Stomach smooth muscle (tissue), 2 donors: ENCODE measurements at regions not wholly inside any gene's neighbourhood (a gene's known extent, or its start where the extent isn't known, plus 50 kb on each side); places are given as distances from the start of the nearest gene placed in this dataset.
A peak's percentile ranks its signal among the peaks of the same experiment; 100 is the strongest.

Experiments used
- H3K27ac ChIP-seq: one replicate; pipeline ENCODE4 v1.7.0; 2013; ENCODE audit warnings: mild to moderate bottlenecking, low read length, inconsistent platforms
- H3K27me3 ChIP-seq, 2 donors: one replicate each; pipeline ENCODE4 v1.7.0; 2013; ENCODE audit warnings: low read length in 2 of 2; ENCODE audit not compliant: insufficient read depth in 2 of 2, control insufficient read depth in 1 of 2
- H3K36me3 ChIP-seq, 2 donors: one replicate each; pipeline ENCODE4 v1.7.0; 2013; ENCODE audit warnings: low read length in 2 of 2; ENCODE audit not compliant: control insufficient read depth in 2 of 2, insufficient read depth in 2 of 2
- H3K4me1 ChIP-seq: one replicate; pipeline ENCODE4 v1.7.0; 2013; ENCODE audit warnings: low read length; ENCODE audit not compliant: control insufficient read depth, insufficient read depth
- H3K4me3 ChIP-seq, 2 donors: one replicate each; pipeline ENCODE4 v1.7.0; 2013; ENCODE audit warnings: low read length in 2 of 2
- H3K9ac ChIP-seq, 2 donors: one replicate each; pipeline ENCODE4 v1.7.0; 2013; ENCODE audit warnings: low read length in 2 of 2, mild to moderate bottlenecking in 1 of 2
- H3K9me3 ChIP-seq, 2 donors: one replicate each; pipeline ENCODE4 v1.7.0; 2013; ENCODE audit warnings: low read length in 2 of 2; ENCODE audit not compliant: control insufficient read depth in 2 of 2
- donor health status: healthy.
- donor health status: Pancreatic carcinoma.

- Histone ChIP-seq H3K36me3 (no peaks in the 10 kb centered on the region), H3K27ac (no peak overlapping the region), H3K9ac (no peak overlapping the region), H3K4me1 (no peaks in the 10 kb centered on the region), H3K4me3 (peak overlapping the region; percentile 1 to 31), H3K9me3 (no peaks in the 10 kb centered on the region), H3K27me3 (no peaks in the 10 kb centered on the region)
These were observed 159.8 kb upstream of the DAAM1 start for GRCh38 chr14:59028476-59029202.

DNA sequence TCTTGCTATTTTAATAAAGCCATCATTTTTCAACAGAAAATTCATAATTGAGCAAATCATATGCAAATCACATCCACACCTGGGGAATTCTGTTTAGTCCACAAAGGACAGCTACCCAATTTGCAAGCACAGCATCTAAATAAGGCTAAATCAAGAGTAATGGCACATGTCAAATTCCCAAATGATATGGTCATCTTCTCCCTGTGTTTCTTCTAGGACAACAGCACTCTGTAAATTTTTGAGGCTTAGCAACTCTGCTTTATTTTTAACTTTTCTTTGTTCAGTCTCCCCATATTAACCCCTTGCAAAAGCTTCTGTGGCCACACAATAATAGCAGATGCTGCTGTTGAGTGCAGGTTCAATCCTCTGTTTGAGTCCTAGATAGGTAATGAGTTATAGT, 155.6 kb upstream of the DAAM1 start:
- Histone ChIP-seq H3K36me3 (no peaks in the 10 kb centered on the region), H3K27me3 (no peaks in the 10 kb centered on the region), H3K4me3 (no peak overlapping the region), H3K9me3 (no peaks in the 10 kb centered on the region), H3K4me1 (no peaks in the 10 kb centered on the region), H3K27ac (no peak overlapping the region), H3K9ac (no peak overlapping the region)

DNA sequence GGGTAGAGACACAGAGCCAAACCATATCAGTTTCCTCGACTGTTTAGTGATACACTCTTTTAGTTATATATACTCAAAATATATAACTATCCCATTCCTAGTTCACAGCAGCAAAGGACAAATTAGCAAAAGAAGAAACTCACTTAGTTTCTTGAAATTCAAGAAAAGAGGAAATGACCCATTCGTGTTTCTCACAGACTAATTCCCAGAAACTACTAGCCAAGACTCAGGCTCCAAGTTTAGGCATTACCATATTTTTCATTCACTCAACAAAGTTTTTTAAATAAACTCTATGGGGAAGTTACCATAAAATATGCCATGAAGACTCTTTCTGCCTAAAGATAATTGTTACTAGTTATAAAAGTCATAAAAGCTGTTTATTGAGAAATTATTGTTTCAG, 152.3 kb upstream of the DAAM1 start:
- H3K27me3 ChIP-seq: no peaks in the 10 kb centered on the region
- H3K36me3 ChIP-seq: no peaks in the 10 kb centered on the region
- H3K4me3 ChIP-seq: no peak overlapping the region
- no peak overlapping the region for H3K9ac ChIP-seq
- no peak overlapping the region for H3K27ac ChIP-seq
- no peaks in the 10 kb centered on the region for H3K4me1 ChIP-seq
- H3K9me3 ChIP-seq: no peaks in the 10 kb centered on the region

GRCh38 chr14:59037086-59037485, 151.4 kb upstream of the DAAM1 start:
- H3K9me3 ChIP-seq: no peaks in the 10 kb centered on the region
- no peak overlapping the region for H3K4me3 ChIP-seq
- no peaks in the 10 kb centered on the region for H3K36me3 ChIP-seq
- H3K9ac ChIP-seq: no peak overlapping the region
- no peak overlapping the region for H3K27ac ChIP-seq
- no peaks in the 10 kb centered on the region for H3K4me1 ChIP-seq
- no peaks in the 10 kb centered on the region for H3K27me3 ChIP-seq

GRCh38 chr14:59037620-59038019, 150.8 kb upstream of the DAAM1 start:
- Histone ChIP-seq H3K9me3 (no peaks in the 10 kb centered on the region), H3K4me3 (no peak overlapping the region), H3K27me3 (no peaks in the 10 kb centered on the region)

DNA sequence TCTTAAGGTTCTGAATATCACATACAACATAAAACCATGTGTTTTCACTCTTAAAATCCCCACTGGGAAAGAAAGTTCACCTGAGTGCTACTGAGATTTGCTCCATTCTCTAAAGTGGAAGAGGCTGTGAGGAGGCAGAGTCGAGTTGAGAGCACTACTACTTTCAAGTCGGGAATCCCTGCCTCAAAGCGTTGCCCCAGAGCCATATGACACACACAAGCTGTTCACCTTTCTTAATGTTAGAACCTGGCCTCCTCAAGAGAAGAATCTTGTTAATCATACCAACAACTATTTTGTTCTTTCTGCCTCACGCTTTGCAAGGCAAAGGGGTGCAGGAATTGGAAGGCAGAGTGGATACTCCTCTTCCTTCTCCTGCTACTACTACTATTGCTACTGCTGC, 149.7 kb upstream of the DAAM1 start:
- Histone ChIP-seq H3K36me3 (no peaks in the 10 kb centered on the region), H3K27me3 (no peaks in the 10 kb centered on the region), H3K27ac (no peak overlapping the region), H3K4me1 (no peaks in the 10 kb centered on the region), H3K4me3 (no peak overlapping the region), H3K9ac (no peak overlapping the region), H3K9me3 (no peaks in the 10 kb centered on the region)

More at GRCh38 chr14:59037620-59038019, 150.8 kb upstream of the DAAM1 start:
- Histone ChIP-seq H3K9ac (no peak overlapping the region), H3K27ac (no peak overlapping the region), H3K4me1 (no peaks in the 10 kb centered on the region), H3K36me3 (no peaks in the 10 kb centered on the region)

- Histone ChIP-seq H3K9me3 (no peaks in the 10 kb centered on the region), H3K4me1 (no peaks in the 10 kb centered on the region), H3K27me3 (no peaks in the 10 kb centered on the region), H3K4me3 (no peak overlapping the region), H3K9ac (no peak overlapping the region), H3K36me3 (no peaks in the 10 kb centered on the region), H3K27ac (no peak overlapping the region)
These were observed 147.2 kb upstream of the DAAM1 start for GRCh38 chr14:59041308-59041707.

GRCh38 chr14:59044707-59045106, 143.8 kb upstream of the DAAM1 start:
- H3K36me3 ChIP-seq: no peaks in the 10 kb centered on the region

GRCh38 chr14:59046746-59047145, 141.7 kb upstream of the DAAM1 start:
- H3K36me3 ChIP-seq: no peaks in the 10 kb centered on the region
- H3K27me3 ChIP-seq: no peaks in the 10 kb centered on the region
- H3K4me3 ChIP-seq: no peak overlapping the region
- no peak overlapping the region for H3K9ac ChIP-seq
- H3K9me3 ChIP-seq: no peaks in the 10 kb centered on the region
- no peak overlapping the region for H3K27ac ChIP-seq
- H3K4me1 ChIP-seq: no peaks in the 10 kb centered on the region

More at GRCh38 chr14:59044707-59045106, 143.8 kb upstream of the DAAM1 start:
- Histone ChIP-seq H3K27ac (no peak overlapping the region), H3K4me1 (no peaks in the 10 kb centered on the region), H3K9ac (no peak overlapping the region), H3K27me3 (no peaks in the 10 kb centered on the region), H3K9me3 (no peaks in the 10 kb centered on the region), H3K4me3 (no peak overlapping the region)

GRCh38 chr14:59055006-59055405, 133.5 kb upstream of the DAAM1 start:
- Histone ChIP-seq H3K4me1 (no peaks in the 10 kb centered on the region), H3K27me3 (no peaks in the 10 kb centered on the region), H3K9ac (no peak overlapping the region), H3K4me3 (no peak overlapping the region), H3K36me3 (no peaks in the 10 kb centered on the region), H3K27ac (no peak overlapping the region), H3K9me3 (no peaks in the 10 kb centered on the region)

- Histone ChIP-seq H3K27ac (no peak overlapping the region), H3K36me3 (no peaks in the 10 kb centered on the region), H3K9ac (no peak overlapping the region), H3K4me1 (no peaks in the 10 kb centered on the region), H3K27me3 (no peaks in the 10 kb centered on the region), H3K4me3 (no peak overlapping the region), H3K9me3 (no peaks in the 10 kb centered on the region)
These were observed 132.9 kb upstream of the DAAM1 start for GRCh38 chr14:59055439-59056045.
